Heart right ventricle (tissue), 16 donors: ENCODE measurements at regions not wholly inside any gene's neighbourhood (a gene's known extent, or its start where the extent isn't known, plus 50 kb on each side); places are given as distances from the start of the nearest gene placed in this dataset.

Source experiments
- ATAC-seq, 8 donors: fragments of 200-7000 bp; cut with Tn5 transposase; one replicate each; pipeline ENCODE4 v1.9.1; 2020; ENCODE audit warnings: mild to moderate bottlenecking in 8 of 8, moderate library complexity in 8 of 8, moderate number of reproducible peaks in 1 of 8
- DNase-seq, 2 donors: peaks; one replicate each; pipeline ENCODE4 v3.0.0-alpha.2; 2020
- H3K27ac ChIP-seq, 10 donors: fragments of 200-600 bp; sonication (generic) in 2 of 10; one replicate each; pipeline versions ENCODE4 v1.5.0 to v1.8.0; 2020 to 2022; ENCODE audit warnings: mild to moderate bottlenecking in 3 of 10
- H3K27me3 ChIP-seq, 7 donors: fragments of 200-600 bp; one replicate each; pipeline ENCODE4 v1.8.0; 2021 to 2022; ENCODE audit warnings: mild to moderate bottlenecking in 2 of 7
- H3K36me3 ChIP-seq, 9 donors: fragments of 200-600 bp; sonication (generic) in 1 of 9; one replicate each; pipeline versions ENCODE4 v1.5.0 to v1.8.0; 2020 to 2022; ENCODE audit warnings: mild to moderate bottlenecking in 2 of 9
- H3K4me1 ChIP-seq, 9 donors: fragments of 200-600 bp; sonication (generic) in 1 of 9; one replicate each; pipeline versions ENCODE4 v1.5.0 to v1.8.0; 2020 to 2022; ENCODE audit warnings: mild to moderate bottlenecking in 4 of 9
- H3K4me3 ChIP-seq, 10 donors: fragments of 200-600 bp; sonication (generic) in 2 of 10; one replicate each; pipeline versions ENCODE4 v1.5.0 to v1.8.0; 2020 to 2022; ENCODE audit warnings: mild to moderate bottlenecking in 7 of 10, moderate library complexity in 2 of 10
- H3K9me3 ChIP-seq, 11 donors: fragments of 200-600 bp in 10 of 11; sonication (generic) in 2 of 11; one replicate each; pipeline versions ENCODE4 v1.5.0 to v1.8.0; 2013 to 2022; ENCODE audit warnings: mild to moderate bottlenecking in 2 of 11, control low read depth in 1 of 11, moderate library complexity in 1 of 11
- CTCF ChIP-seq, 9 donors: fragments of 200-600 bp; sonication (generic) in 2 of 9; IDR thresholded peaks; one replicate each; pipeline versions ENCODE4 v1.5.0 to v1.8.0; 2021 to 2022; ENCODE audit warnings: antibody characterized with exemption in 9 of 9, mild to moderate bottlenecking in 5 of 9, moderate library complexity in 1 of 9
- WGBS, 2 donors: extraction: QIAGEN DNeasy Blood & Tissue Kit; methylation state at CpG; one replicate each; pipeline ENCODE4 v1.1.7; 2013; ENCODE audit warnings: inconsistent platforms in 1 of 2; 5-methylcytosine and 5-hydroxymethylcytosine counted together
- intact Hi-C, 10 donors: fragments of 100-400 bp; cut with DNase I; formaldehyde crosslinking; loops; one replicate each; pipeline versions ENCODE4 v1.11.1 to v1.14.2; 2022
- donor health status: Arrhythmogenic right ventricular cardiomyopathy.
- donor health status: ischemic (EF 13 %, LVEDD 7.1; RV severe dilation, severe dysfunction).
- donor health status: healthy with polysubstance abuse.
- donor health status: DM: no; HTN: yes; CAD: no.
- donor health status: DM: no; HTN: no; CAD: no.
- donor health status: ischemic (EF 25% LVEDD 6.9; RV normal size, moderate dysfunction).
- donor health status: ischemic (EF 25% LVEDD 5.7; RV mildly dilated, moderate dysfunction).
- donor health status: healthy.
- donor health status: DM: yes; HTN: yes; CAD: no.
- donor health status: Ischemic cardiomyopathy.
- donor health status: ischemic (EF 35%, LVEDD 5.7; RV mildly dilated, moderate dysfunction).
- donor health status: nonischemic (EF 11% LVEDD 7.7; RV severe dilation, severe dysfunction).
- donor health status: DM: yes; HTN: yes; CAD: no.
- donor health status: PGD.
- donor health status: ischemic (EF 29% LVEDD 5.4; RV normal size, mild dysfunction).
- donor health status: nonischemic (EF 23%, LVEDD 6.1; RV moderate dilation, normal function).

GRCh38 chr6:128655978-128656498 lies 135.6 kb upstream of the PTPRK start:
- 33 to 54% methylated on average over 1 of the region's 1 CpG for WGBS, 2 donors
- H3K9me3 ChIP-seq = no peaks in the 10 kb centered on the region
- no peaks in the 10 kb centered on the region for H3K36me3 ChIP-seq
- no peak overlapping the region for H3K4me3 ChIP-seq
- no peak for DNase-seq
- no peak for TF ChIP-seq CTCF (IDR thresholded peaks at IDR 0.05)
- ATAC-seq = peak in 1 of 8 donors; percentile 47
- H3K27me3 ChIP-seq = no peaks in the 10 kb centered on the region
- H3K27ac ChIP-seq = peak overlapping the region in 2 of 10 donors; percentile 22 to 24
- H3K4me1 ChIP-seq = peaks cover 0 to 6% (median 0%) of the 10 kb centered on the region in 9 donors
- intact Hi-C loops = no loop called here

GRCh38 chr6:128648022-128648598 lies 127.7 kb upstream of the PTPRK start:
- intact Hi-C loops = no loop called here
- 27 to 49% methylated on average over 2 of the region's 2 CpGs for WGBS, 2 donors
- peak in 1 of 2 donors; percentile 9 for DNase-seq
- no peaks in the 10 kb centered on the region for H3K9me3 ChIP-seq
- ATAC-seq = peak; percentile 60 to 96 (median 92)
- peak overlapping the region in 6 of 10 donors; percentile 1 to 33 (median 12) for H3K4me3 ChIP-seq
- H3K36me3 ChIP-seq = no peaks in the 10 kb centered on the region
- H3K27ac ChIP-seq = peak overlapping the region in 7 of 10 donors; percentile 32 to 75 (median 54)
- no peak for TF ChIP-seq CTCF (IDR thresholded peaks at IDR 0.05)
- no peaks in the 10 kb centered on the region for H3K27me3 ChIP-seq
- H3K4me1 ChIP-seq = peaks cover 0 to 16% (median 0%) of the 10 kb centered on the region in 9 donors

- Histone ChIP-seq H3K27ac (no peak overlapping the region), H3K9me3 (no peaks in the 10 kb centered on the region), H3K4me3 (no peak overlapping the region), H3K4me1 (peaks cover 0 to 15% (median 0%) of the 10 kb centered on the region in 9 donors), H3K36me3 (no peaks in the 10 kb centered on the region), H3K27me3 (no peaks in the 10 kb centered on the region)
- TF ChIP-seq CTCF (IDR thresholded peaks at IDR 0.05) = no peak
- WGBS, 2 donors = 93 to 98% methylated on average over 1 of the region's 1 CpG
- intact Hi-C loops = no loop called here
- no peak for ATAC-seq
- no peak for DNase-seq
Measured at GRCh38 chr6:128642132-128642531, 121.7 kb upstream of the PTPRK start.

GRCh38 chr6:128641703-128642102 lies 121.3 kb upstream of the PTPRK start:
- peaks cover 0 to 11% (median 0%) of the 10 kb centered on the region in 9 donors for H3K4me1 ChIP-seq
- ATAC-seq (no peak), DNase-seq (no peak)
- no peak overlapping the region for H3K4me3 ChIP-seq
- TF ChIP-seq CTCF (IDR thresholded peaks at IDR 0.05) = no peak
- H3K27ac ChIP-seq = no peak overlapping the region
- intact Hi-C loops = no loop called here
- no peaks in the 10 kb centered on the region for H3K27me3 ChIP-seq
- H3K9me3 ChIP-seq = no peaks in the 10 kb centered on the region
- no peaks in the 10 kb centered on the region for H3K36me3 ChIP-seq
